Right kidney (tissue), 1 donor: ENCODE measurements at regions not wholly inside any gene's neighbourhood (a gene's known extent, or its start where the extent isn't known, plus 50 kb on each side); places are given as distances from the start of the nearest gene placed in this dataset.
"Not testable (repeated sequence)": the region's sequence is repeated elsewhere in the genome, so short reads cannot be mapped to it uniquely, and the experiment has no call there.

Experiments
- DNase-seq: peaks from one replicate; pipeline ENCODE4 v3.0.0-alpha.2; 2016

- DNase-seq = no peak
Measured at GRCh38 chr19:34574704-34575103, 93.1 kb downstream of the WTIP start.

DNA sequence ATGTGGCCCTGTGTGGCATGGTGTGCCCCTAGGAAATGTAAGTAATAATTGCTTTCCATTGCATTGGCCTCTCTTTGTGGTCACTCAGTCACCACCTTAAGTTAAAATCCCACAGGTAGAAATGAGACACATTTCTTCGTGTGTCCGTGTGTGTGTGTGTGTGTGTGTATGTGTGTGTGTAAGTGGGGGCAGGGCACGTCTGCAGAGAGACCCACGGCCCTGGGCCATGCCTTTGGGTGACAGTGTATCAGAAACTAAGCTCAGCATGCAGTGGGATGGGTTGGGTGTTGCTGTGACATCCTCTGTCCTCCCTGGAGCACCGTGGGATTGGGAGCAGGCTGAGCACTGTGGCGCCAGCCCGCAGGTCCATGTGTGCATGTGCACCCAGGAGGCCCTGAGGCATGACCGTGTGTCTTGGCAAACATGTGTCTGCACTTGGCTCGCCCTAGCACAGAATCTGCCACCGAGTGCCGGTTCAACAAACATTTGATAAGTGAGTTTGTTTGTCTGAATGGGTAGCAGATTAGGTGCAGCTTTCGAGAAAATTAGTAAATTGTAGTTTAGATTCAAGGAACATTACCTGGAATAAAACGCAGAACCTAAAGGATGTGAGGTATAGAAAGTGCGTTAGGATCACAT is 91.8 kb downstream of the WTIP start:
- DNase-seq = no peak

DNA sequence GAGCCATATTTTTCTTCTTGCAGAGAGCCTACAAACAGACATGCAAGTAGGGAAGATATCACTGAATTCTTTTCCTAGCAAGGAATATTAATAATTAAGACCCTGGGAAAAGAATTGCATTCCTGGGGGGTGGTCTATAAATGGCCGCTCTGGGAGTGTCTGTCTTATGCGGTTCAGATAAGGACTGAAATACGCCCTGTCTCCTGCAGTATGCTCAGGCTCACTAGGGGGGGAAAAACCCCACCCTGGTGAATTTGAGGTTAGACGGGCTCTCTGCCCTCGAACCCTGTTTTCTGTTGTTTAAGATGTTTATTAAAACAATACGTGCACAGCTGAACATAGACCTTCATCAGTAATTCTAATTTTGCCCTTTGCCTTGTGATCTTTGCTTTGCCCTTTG is 88.6 kb downstream of the WTIP start:
- not testable (repeated sequence) for DNase-seq

GRCh38 chr19:34562344-34562743 is 80.8 kb downstream of the WTIP start:
- DNase-seq = not testable (repeated sequence)
